ENCODE measurements at regions not wholly inside any gene's neighbourhood (a gene's known extent, or its start where the extent isn't known, plus 50 kb on each side); places are given as distances from the start of the nearest gene placed in this dataset.

GRCh38 chr4:9611101-9611500, 166.9 kb downstream of the DEFB131A start:
- TF ChIP-seq CTCF (IDR thresholded peaks at IDR 0.05) (no peak), EZH2 (IDR thresholded peaks at IDR 0.05; ENCODE audit: borderline replicate concordance, insufficient read depth, low read depth, low read length, poor library complexity, severe bottlenecking) (no peak)
